ENCODE measurements at regions not wholly inside any gene's neighbourhood (a gene's known extent, or its start where the extent isn't known, plus 50 kb on each side); places are given as distances from the start of the nearest gene placed in this dataset.

DNA sequence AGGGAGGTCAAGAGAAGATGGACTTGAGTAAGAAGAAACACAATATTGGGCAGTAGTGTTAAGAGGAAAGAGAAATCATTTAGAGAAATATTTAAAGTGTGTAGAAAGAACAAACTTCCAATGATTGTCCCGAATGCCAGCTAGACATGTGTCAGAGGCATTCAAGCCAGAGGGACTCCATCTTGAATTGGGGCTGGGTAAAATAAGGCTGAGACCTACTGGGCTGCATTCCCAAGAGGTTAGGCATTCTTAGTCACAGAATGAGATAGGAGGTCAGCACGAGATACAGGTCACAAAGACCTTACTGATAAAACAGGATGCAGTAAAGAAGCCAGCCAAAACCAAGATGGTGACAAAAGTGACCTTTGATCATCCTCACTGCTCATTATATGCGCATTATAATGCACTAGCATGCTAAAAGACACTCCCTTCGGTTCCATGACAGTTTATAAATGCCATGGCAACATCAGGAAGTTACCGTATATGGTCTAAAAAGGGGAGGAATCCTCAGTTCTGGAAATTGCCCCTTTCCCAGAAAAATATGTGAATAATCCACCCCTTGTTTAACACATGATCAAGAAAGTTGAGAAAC, 127.0 kb upstream of the IPO5 start:
- H3K4me2 ChIP-seq (ENCODE audit: low read length), result no peak overlapping the region
- Mint-ChIP-seq H3K4me3 (ENCODE audit: unreplicated experiment) (no peak overlapping the region), H3K9me3 (ENCODE audit: unreplicated experiment) (peaks cover 9% of the 10 kb centered on the region), H3K4me1 (ENCODE audit: low read depth, unreplicated experiment) (no peaks in the 10 kb centered on the region), H3K27me3 (ENCODE audit: low read depth, unreplicated experiment) (no peaks in the 10 kb centered on the region), H3K27ac (ENCODE audit: unreplicated experiment) (no peak overlapping the region), H3K36me3 (ENCODE audit: low read depth, unreplicated experiment) (peaks cover 2% of the 10 kb centered on the region)
- DNase-seq (ENCODE audit: low read depth), result no peak
- H3K36me3 ChIP-seq (ENCODE audit: insufficient read depth, low read length), result no peaks in the 10 kb centered on the region
- H4K20me1 ChIP-seq (ENCODE audit: insufficient read depth, low read length), result no peaks in the 10 kb centered on the region
- H3K4me3 ChIP-seq (ENCODE audit: insufficient read depth, low read depth, low read length), result no peak overlapping the region
- no peak overlapping the region for H3K9ac ChIP-seq (ENCODE audit: low read length)
- H3K79me2 ChIP-seq (ENCODE audit: insufficient read depth, low read length), result no peaks in the 10 kb centered on the region
- peaks cover 3% of the 10 kb centered on the region for H3K27me3 ChIP-seq (ENCODE audit: insufficient read depth, low read length)
- FAIRE-seq, result no peak
- H3K9me3 ChIP-seq (ENCODE audit: insufficient read depth, low read depth, low read length), result no peaks in the 10 kb centered on the region
- H3K4me1 ChIP-seq (ENCODE audit: insufficient read depth, low read length), result no peaks in the 10 kb centered on the region
- TF ChIP-seq EZH2 (IDR thresholded peaks at IDR 0.05; ENCODE audit: insufficient read depth, low read length), result no peak
- TF ChIP-seq CTCF (IDR thresholded peaks at IDR 0.05; ENCODE audit: insufficient read depth, low read depth, low read length), result no peak
- no peak overlapping the region for H3K27ac ChIP-seq (ENCODE audit: low read depth, low read length)
- no peak overlapping the region for H2AFZ ChIP-seq (ENCODE audit: low read depth, low read length)

DNA sequence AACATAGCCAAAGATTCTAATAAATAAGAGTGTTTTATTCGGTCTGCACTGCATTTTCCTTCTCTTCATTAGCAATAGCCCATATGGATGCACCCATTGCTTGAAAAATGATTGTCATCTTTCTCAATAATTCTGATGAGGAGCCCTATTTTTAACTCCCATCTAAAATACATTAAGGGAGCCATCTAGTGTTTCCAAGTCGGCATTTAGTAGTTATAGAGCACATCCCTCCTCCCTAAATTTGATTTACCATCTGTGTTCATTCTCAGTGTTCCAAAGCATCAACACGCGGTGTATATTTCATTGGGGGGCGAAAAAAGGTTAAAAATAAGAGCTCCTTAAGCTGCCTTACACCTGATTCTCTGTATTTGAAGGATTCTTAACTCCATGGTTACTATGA, 119.2 kb upstream of the IPO5 start:
- DNase-seq (ENCODE audit: low read depth) (no peak), FAIRE-seq (no peak)
- H3K27me3 ChIP-seq (ENCODE audit: insufficient read depth, low read length), result peaks cover 6% of the 10 kb centered on the region

More for the DNA sequence above, 119.2 kb upstream of the IPO5 start:
- Histone ChIP-seq H3K4me3 (ENCODE audit: insufficient read depth, low read depth, low read length) (no peak overlapping the region), H3K79me2 (ENCODE audit: insufficient read depth, low read length) (no peaks in the 10 kb centered on the region), H3K9ac (ENCODE audit: low read length) (no peak overlapping the region), H3K4me1 (ENCODE audit: insufficient read depth, low read length) (no peaks in the 10 kb centered on the region), H2AFZ (ENCODE audit: low read depth, low read length) (no peak overlapping the region), H3K9me3 (ENCODE audit: insufficient read depth, low read depth, low read length) (no peaks in the 10 kb centered on the region), H4K20me1 (ENCODE audit: insufficient read depth, low read length) (no peaks in the 10 kb centered on the region), H3K36me3 (ENCODE audit: insufficient read depth, low read length) (no peaks in the 10 kb centered on the region), H3K27ac (ENCODE audit: low read depth, low read length) (no peak overlapping the region), H3K4me2 (ENCODE audit: low read length) (no peak overlapping the region)
- Mint-ChIP-seq H3K27me3 (ENCODE audit: low read depth, unreplicated experiment) (no peaks in the 10 kb centered on the region), H3K9me3 (ENCODE audit: unreplicated experiment) (peaks cover 4% of the 10 kb centered on the region), H3K36me3 (ENCODE audit: low read depth, unreplicated experiment) (no peaks in the 10 kb centered on the region), H3K4me3 (ENCODE audit: unreplicated experiment) (no peak overlapping the region), H3K4me1 (ENCODE audit: low read depth, unreplicated experiment) (no peaks in the 10 kb centered on the region), H3K27ac (ENCODE audit: unreplicated experiment) (no peak overlapping the region)
- TF ChIP-seq EZH2 (IDR thresholded peaks at IDR 0.05; ENCODE audit: insufficient read depth, low read length) (no peak), CTCF (IDR thresholded peaks at IDR 0.05; ENCODE audit: insufficient read depth, low read depth, low read length) (no peak)
